HG03439 (cell line): ENCODE measurements at regions not wholly inside any gene's neighbourhood (a gene's known extent, or its start where the extent isn't known, plus 50 kb on each side); places are given as distances from the start of the nearest gene placed in this dataset.

Experiments
- ATAC-seq: cut with Tn5 transposase; IDR thresholded peaks from one replicate; pipeline ENCODE4 v1.9.1; 2021; ENCODE audit warnings: mild to moderate bottlenecking, moderate library complexity; ENCODE audit not compliant: unreplicated experiment

DNA sequence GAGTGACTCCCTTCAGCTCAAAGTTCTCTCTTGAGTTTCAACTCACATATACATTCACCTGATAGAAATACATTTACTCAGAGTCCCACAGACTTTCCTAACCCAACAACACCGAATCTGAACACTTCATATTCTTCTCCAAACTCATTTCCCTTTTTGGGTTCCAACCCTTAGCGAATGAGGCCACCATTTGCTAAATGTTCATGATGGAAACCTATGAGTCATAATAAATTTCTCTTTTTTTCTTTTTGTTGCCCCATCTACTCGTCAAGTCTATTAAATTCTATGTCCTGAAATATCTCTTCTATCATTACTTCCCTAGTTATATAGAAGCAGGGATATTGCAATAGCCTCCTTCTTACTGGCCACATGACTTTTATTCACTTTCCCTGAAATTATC is 100.1 kb downstream of the HLX start:
- ATAC-seq = no peak

DNA sequence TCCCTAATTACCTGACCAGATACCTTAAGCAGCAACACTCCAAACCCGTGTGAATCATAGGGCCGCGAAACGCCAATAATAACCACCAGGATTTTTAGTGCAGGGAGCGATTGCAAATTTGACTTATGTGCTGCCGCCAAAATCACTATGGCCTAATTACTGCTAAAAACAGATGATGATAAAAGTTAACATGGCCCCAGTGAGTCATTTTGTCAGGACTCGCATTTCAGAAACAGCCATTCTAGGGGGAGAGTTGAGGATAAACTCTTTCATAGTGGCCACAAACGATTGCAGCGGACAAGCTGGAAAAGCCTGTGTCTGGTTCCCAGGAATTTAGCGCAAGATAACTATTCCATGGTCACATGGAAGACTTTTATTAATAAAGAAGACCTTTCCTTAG is 103.4 kb downstream of the HLX start:
- ATAC-seq = no peak

DNA sequence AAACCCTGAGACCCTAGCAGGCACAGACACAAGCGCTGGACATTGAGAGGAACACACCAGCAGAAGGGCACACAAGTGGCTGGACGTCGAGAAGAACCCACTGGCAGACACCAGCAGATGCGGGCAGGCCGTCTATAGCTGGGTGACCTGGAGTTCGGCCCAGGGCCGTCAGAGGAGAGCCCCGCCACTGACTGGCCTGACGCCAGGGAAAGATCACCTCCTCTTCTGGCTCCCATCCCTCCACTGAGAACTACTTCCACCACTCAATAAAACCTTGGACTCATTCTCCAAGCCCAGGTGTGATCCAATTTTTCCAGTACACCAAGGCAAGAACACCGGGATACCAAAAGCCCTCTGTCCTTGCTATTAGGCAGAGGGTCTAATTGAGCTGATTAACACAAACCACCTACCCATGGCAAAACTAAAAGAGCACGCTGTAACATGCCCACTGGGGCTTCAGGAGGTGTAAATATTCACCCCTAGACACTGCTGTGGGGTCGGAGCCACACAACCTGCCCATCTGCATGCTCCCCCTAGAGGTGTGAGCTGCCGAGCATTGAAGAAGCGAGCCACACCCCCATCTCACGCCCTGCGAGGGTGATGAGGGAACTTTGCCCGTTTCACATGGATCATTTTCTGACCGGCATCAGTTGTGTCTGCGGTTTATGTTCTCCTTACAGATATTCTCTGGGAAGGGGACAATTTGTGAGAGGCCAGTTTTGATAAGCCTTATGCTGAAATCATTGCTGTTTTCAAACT is 104.8 kb downstream of the HLX start:
- ATAC-seq = no peak

DNA sequence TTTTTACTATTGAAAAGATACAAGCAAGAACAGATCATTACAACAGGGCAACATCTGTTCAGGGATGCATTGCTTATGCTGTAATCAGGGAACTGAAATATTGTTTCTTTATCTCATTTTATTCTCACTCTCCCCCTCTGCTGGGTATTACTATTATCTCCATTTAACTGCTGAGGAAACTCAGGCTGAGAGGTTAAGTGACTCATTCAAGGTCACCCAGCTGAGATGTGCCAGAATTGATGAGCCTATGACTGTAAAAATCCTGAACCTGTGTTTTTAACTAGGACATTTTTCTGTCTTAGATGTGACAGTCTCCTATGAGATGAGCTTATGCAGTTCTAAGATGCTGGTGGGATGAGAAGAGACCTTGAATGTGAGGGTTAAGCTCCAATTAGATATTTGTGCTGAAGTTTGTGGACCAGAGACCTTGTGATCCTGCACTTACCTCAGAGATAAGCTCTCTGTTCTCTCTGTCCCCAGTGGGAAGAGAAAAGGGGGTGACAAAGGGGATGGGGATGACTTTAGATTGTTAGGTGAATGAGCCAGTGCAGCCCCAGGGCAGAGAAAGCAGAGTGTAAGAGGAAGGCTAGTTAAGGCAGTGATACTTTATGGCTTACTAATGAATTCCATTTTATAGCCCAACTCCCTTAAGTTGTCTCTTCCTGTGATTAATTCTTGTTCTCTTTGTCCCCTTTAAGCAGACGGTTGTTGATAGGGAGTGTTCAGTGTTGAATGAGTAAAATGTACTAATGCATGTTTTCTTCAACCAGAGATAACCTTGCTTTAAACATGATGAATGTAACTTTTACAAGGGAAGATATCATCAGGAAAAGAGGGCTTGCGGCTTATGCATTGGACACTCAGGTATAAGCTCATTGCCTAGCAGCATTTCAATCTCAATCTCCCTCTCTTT is 111.4 kb downstream of the HLX start:
- no peak for ATAC-seq

DNA sequence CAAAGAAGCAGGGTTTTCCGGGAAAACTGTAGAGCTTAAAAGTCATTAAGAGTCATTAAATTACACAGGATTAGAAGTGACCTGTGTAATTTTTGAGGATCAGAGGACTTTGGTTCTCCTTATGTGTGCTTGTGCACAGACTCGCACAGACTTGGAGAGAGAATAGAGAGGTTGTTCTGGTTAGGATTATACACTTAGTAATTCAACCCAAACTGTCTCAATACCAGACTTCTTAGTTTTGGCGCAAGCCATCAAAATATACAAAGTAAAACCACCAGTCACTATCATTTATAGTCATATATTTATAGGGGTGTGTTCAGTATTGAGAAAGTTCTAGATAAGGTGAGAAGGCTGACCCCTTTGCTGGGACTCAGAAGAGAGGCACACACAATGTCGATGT is 112.3 kb downstream of the HLX start:
- no peak for ATAC-seq

DNA sequence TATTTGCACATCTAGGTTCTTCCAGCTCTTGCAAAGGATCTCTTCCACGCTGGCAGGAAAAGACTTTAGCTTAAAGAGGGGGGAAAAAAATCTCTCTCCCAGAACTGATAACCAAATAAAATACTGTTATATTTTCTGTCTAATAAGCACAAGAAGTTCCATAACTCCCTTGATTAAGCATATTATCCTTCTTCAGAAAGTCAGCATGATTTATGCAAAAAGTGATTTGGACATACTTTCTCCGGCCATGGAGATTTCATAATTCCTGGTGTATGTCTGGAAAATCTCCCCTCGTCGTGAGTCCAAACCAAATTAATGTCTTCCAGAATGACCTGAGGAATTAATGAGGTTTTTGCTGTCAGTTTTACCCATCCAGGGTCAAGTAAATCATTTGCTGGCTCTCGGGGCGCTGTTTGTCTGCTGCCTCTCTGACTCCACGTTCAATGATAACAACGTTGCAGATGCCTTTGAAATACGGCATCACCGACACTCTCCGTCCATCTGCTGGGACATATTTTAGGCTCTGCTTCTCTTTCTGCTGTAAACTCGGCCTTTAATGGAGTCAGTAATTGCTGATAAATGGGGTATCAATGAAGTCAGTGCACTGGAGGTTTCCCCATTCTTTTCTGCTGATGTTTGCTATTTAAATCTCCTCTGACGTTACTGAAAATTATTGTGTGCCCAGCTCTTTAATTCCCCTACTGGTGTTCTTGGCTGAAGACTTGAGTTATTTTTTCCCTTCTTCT is 112.9 kb downstream of the HLX start:
- no peak for ATAC-seq

DNA sequence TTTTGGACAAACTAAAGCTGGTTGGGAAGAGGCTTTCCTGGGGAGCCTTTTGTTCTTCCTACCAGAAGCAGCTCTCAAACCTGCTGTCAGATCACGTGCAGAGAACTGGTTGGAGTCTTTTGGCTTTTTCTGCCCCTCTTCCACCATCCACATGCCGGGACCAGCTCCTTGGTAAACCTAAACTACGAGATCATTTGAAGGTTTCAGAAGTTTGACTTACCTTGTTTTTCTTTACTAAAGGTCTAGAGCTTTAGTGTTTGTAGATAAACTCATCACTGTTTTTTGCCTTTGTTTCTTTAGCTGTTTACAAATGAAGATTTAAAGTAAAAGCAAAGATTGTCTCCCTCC is 113.4 kb downstream of the HLX start:
- no peak for ATAC-seq

DNA sequence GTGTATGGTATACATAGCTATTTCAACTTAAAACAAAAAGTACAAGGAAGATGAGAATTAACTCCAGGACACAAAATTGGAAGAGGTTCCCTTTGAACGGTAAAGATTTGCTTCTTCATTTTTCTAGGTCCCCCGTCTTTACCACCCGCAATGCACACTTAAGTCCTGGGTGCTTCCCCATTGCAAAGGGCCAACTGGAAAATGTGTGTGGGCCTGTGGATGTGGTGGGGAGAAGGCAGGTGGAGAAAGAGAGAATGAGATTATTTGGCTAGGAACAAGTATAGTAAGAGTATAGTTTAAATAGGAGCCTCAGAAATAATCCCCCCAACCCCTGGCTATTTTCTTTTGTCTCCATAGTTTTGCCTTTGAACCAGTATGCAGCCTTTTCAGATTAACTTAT is 115.4 kb downstream of the HLX start:
- no peak for ATAC-seq

DNA sequence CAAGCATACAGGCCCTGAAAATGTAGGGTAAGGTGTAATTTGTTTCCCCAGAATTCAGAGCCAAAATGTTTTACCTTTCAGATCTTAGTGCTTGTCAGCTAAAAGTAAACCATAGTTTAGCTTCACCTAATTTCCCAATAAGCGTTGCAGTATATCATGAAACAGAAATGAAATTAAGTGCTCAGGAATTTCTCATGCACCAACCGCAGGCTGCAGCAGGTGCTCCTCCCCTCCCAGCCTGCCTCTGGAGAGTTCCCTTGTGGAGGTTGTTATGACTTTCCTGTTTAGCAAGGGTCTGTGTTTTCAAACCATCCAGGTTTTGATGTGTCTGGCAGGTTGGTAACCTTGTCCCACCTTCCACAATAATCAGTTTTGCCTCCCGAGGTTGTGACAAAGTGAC is 118.5 kb downstream of the HLX start:
- no peak for ATAC-seq

DNA sequence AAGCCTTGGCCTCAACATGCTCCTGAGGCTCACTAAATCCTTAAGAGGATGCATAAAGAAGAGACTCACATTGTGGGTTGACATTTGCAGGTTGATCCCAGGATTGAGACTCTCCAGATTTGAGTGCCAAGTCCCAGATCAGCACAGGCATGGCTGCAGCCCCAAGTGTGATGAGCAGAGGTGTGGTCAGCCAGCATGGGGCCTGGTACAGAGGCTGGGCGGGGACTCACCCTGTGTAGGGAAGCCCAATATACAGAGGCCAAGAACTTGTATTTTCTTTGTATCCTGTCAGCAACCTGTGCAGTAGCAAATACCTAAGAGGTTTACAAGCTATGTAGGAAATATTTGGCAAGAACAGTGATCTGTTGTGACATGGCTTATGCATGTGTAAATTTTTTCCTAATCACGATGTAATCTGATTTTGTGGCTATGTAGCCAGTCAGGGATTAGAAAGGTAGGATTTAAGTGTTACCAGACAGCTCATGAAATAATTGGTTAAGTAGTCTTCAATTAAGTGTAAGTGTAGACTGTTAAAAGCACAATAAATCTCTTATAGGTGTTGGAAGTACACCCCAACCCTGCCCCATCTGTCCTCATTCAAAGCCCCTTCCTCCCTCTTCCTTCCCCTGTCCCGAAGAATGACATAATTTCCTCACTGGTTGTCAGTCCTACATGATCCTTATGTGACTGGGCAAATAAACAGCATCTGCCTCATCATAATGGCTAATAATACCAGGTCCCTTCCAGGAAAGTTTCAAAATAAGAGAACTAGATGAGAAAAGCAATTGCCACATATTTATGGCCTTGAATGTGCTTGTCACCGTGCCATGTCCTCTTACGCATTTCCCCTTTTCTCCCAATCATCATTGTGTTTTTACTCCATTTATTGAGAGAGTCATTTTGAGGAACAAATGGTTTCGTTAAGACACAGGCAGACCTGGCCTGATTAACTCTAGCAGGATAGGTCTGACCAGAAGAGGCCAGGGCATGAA is 120.9 kb downstream of the HLX start:
- ATAC-seq = no peak

DNA sequence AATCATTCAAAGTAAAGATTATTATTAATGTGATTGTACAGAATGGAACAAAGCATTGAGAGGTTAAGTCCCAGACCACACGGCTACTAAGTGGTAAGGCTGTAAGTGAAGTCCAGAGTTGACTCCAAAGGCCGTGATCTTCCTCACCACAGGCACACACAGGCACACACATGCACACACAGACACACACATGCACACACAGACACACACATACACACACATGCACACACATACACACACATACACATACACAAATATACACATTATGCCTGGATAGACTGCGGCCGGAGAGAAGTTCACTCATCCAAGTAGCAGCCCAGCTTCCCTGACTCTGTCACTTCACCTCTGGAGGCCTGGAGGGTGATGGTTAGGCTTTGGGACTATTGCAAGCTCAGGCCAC is 121.9 kb downstream of the HLX start:
- ATAC-seq = no peak

DNA sequence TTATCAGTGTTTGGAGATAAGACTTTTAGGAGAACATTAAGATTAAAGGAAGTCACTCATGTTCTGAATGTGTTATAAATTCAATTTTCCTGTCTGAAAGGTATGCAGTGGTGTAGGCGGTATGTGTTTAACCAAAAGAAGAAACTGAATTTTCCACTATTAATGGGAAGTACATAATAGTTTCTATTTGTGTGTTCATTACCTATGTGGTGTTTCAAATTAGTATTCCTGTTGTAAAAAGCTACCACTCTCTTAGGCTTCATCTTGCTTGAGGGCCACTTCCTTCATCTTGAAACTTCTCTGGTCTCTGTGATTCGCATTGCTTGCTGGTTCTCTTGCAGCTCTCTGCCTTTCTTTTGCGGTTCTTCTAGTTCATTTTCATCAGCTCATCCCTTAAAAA is 123.4 kb downstream of the HLX start:
- ATAC-seq = no peak

DNA sequence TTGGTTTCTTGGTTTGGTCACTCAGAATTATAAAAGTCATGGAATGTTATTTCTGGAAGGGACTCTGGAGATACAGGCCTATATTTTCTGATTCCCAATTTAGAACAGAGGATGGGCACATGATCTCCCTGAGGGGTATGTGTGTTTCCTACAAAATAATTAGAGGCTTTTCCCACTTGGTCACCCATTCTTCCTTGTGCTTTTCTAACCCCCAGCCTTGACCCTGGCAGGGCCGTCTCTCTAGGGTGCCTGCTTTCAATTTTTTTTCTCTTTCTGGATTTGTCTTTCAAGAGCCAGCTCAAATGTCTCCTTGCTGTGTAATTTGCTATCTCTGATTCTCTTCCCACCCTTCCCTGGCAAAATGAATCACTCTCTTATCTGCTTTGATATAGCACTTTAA is 131.9 kb downstream of the HLX start:
- ATAC-seq = no peak

DNA sequence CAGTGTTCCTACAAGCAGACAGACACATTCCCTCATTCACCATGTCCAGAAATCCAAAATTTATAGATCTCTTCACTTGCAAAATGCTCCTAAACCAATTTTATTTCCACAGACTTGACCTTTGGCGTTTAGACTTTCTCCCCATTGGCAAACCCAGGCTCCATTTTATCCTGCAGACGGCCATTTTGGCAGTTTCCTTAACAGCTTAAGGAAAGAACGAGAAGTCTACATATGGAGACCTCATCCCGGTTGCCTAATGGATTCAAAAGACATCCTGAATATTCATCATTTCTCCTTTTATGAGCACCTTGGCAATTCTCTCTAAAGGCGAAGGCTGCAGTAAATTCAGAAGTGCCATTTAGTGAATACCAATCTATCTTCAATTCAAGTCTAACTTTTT is 132.9 kb downstream of the HLX start:
- ATAC-seq = no peak

DNA sequence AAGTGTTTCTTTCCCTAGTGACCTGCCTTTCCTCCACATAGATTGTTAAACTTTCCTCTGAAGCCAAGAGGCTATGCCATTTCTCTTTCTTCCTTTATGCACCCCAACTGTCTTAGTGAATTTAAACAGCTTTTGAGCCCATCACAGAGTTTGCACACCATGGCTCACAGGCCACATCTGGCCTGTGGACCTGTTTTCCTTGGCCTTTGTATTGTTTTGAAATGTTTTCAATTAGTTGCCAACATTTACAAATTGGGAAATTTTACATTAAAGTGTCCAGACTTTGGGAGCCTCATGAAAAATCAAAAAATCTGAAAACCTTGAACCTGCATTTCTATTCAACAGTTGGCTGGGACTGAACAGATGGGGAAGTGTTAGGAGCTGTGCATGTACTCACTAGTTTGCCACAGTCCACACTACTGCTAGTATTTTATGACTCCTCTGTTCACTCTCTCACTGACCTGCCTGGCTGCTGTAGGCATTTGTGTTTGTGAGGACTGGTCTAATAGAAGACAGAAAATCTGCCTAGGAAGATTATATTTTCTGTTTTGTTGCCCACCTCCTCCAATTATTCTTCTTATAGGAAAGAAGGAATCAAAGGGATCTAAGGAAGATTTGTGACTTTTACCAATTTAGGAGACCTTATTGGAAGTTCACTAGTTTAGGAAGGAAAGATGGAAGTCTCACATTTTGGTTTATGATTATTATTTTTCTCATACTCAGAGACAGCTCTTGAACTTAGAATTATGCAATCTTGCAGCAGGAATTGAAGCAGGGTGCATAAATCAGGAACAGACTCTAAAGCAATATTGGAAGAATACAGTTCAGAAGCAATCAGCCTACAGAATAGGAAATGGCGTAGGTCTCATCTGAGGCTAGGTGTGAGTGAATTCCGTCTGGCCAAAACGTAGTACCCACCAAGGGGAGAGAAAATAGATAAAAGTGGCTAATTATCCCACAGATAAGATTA is 134.7 kb downstream of the HLX start:
- no peak for ATAC-seq

DNA sequence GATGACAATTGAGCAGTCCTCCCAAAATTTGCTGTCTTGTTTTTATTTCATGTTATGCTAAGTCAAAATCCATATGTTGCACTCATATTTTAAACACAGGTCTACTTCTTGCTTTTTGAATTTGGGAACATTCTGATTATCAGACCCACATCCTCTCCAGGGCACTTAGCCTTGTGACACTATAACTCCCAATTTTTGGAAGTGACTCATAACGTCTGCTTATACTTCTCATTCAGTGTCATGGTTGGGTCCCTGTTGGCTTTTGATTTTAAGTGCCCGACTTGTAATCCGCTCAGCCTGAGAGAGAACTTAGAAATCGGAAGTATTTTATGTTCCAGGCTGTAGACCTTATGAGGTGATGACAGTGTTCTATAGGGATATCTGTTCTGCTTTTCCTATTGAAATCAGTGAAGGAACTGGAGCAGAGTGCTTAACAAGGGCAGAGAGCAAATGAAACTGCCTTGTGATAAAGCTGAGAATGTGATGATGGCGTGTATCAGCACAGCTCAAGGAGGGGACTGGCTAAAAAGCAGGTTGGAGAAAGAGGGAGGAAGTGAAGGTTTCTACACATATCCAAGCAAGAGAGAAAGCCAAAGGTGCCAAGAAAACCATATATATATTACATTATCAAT is 136.0 kb downstream of the HLX start:
- no peak for ATAC-seq

DNA sequence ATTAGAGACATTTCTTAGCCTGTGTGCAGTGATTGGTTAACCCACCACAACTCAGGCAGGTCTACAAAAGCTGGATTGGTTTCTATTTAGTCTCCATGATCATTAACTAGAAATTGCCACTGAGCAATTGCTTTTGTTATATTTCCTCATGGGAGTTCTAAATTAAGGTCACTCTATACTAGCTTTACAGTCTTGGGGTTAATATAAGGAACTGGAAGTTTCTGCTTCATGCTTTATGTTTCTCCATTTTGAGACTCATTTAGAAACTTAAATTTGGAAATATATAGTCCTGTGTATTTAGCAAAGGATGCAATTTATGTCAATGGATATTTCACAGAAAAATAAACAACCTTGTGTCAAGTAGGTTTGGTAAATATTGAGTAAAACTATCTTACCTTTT is 137.5 kb downstream of the HLX start:
- ATAC-seq = no peak

DNA sequence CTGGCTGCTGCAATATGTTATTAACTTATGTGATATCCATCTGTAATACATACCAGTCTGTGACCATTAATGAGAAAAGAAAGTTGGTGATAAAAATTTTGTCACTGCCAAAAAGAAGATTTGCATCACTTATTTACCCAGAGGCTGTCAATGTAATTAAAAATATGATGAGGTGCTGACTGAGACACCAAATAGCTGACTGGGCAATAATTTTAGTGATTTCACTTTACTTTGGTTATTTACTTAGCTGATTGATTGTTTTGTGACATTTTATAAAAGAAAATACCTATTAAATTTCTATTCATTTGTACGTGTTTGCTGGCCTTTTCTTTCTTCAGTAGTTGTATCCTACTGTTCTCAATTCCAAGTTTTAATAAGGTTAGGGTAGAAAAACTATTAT is 139.2 kb downstream of the HLX start:
- no peak for ATAC-seq

DNA sequence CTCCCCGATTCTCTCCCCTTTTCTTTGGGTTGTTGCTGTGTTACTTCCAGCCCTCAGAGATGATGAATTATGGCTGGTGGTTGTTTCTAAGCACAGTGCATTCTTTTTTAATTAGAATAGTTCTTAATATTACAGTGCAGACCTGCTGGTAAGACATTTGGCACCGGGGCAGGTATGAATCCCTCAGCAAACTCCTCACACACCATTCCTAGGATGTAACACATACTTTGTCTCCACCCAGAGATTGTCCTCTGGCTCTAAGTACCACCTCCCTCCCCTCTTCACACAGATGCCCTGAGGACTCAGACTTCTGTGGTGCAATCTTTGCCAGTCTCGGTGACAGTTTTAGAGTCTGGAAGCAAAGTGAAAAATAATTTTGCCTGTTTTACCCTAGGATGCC is 143.1 kb downstream of the HLX start:
- ATAC-seq = no peak
